Esophagus squamous epithelium (tissue), 5 donors: ENCODE measurements at regions not wholly inside any gene's neighbourhood (a gene's known extent, or its start where the extent isn't known, plus 50 kb on each side); places are given as distances from the start of the nearest gene placed in this dataset.
"Not testable (repeated sequence)": the region's sequence is repeated elsewhere in the genome, so short reads cannot be mapped to it uniquely, and the experiment has no call there.

Experiments
- DNase-seq: peaks from one replicate; lab custom pipeline; 2025; lab: John Stamatoyannopoulos, UW
- H3K27ac ChIP-seq, 4 donors: fragments of 200-600 bp; sonication (generic); one replicate each; pipeline ENCODE4 v1.5.1; 2016 to 2019; ENCODE audit warnings: mild to moderate bottlenecking in 1 of 4
- H3K27me3 ChIP-seq, 4 donors: fragments of 200-600 bp; sonication (generic); 1 replicate in 3 of 4; 2 replicates in 1 of 4; pipeline versions ENCODE4 v1.5.1 to v1.6.0; 2017 to 2021; ENCODE audit warnings: antibody characterized with exemption in 1 of 4
- H3K36me3 ChIP-seq, 3 donors: fragments of 200-600 bp; sonication (generic); one replicate each; pipeline ENCODE4 v1.5.1; 2016 to 2019
- H3K4me1 ChIP-seq, 3 donors: fragments of 200-600 bp; sonication (generic); one replicate each; pipeline ENCODE4 v1.5.1; 2017 to 2019
- H3K4me3 ChIP-seq, 4 donors: fragments of 200-600 bp; sonication (generic); 1 replicate in 3 of 4; 2 replicates in 1 of 4; pipeline ENCODE4 v1.5.1; 2016 to 2019; ENCODE audit warnings: mild to moderate bottlenecking in 2 of 4, moderate library complexity in 1 of 4
- H3K9me3 ChIP-seq, 3 donors: fragments of 200-600 bp; sonication (generic); one replicate each; pipeline ENCODE4 v1.5.1; 2016 to 2019
- CTCF ChIP-seq, 6 experiments: fragments of 450-650 bp in 4 of 6; fragments of 200-600 bp in 2 of 6; sonication (generic) in 2 of 6; IDR thresholded peaks; one replicate each; pipeline ENCODE4 v1.5.1; 2016 to 2019; ENCODE audit warnings: antibody characterized with exemption in 6 of 6, mild to moderate bottlenecking in 4 of 6, moderate library complexity in 4 of 6
- POLR2A ChIP-seq, 4 donors: fragments of 450-650 bp; IDR thresholded peaks; one replicate each; pipeline ENCODE4 v1.6.1; 2017; ENCODE audit warnings: antibody characterized with exemption in 4 of 4, mild to moderate bottlenecking in 4 of 4, moderate library complexity in 3 of 4
- WGBS, 2 donors: methylation state at CpG; one replicate each; pipeline ENCODE4 v1.1.5; 2018; 5-methylcytosine and 5-hydroxymethylcytosine counted together
- intact Hi-C: fragments of 100-400 bp; cut with DNase I; formaldehyde crosslinking; loops from one replicate; pipeline ENCODE4 v1.15.0; 2022
- donor health status: DM: yes; HTN: yes; CAD: no.

GRCh38 chr1:235054466-235054865 is 74.2 kb downstream of the TOMM20 start:
- no peaks in the 10 kb centered on the region for H3K9me3 ChIP-seq
- no peak overlapping the region for H3K4me3 ChIP-seq
- peaks cover 0 to 21% (median 4%) of the 10 kb centered on the region in 3 donors for H3K4me1 ChIP-seq
- TF ChIP-seq CTCF (IDR thresholded peaks at IDR 0.05), result no peak
- no peak for TF ChIP-seq POLR2A (IDR thresholded peaks at IDR 0.05)
- intact Hi-C loops, result no loop called here
- no peak overlapping the region for H3K27ac ChIP-seq
- WGBS, 2 donors, result 83 to 86% methylated on average over 1 to 6 of the region's 11 CpGs
- H3K27me3 ChIP-seq, result no peaks in the 10 kb centered on the region
- no peak for DNase-seq
- no peaks in the 10 kb centered on the region for H3K36me3 ChIP-seq

GRCh38 chr1:235052067-235053008 is 76.3 kb downstream of the TOMM20 start:
- no peaks in the 10 kb centered on the region for H3K36me3 ChIP-seq
- no peaks in the 10 kb centered on the region for H3K9me3 ChIP-seq
- intact Hi-C loops, result no loop called here
- peaks cover 0 to 33% (median 13%) of the 10 kb centered on the region in 3 donors for H3K4me1 ChIP-seq
- TF ChIP-seq CTCF (IDR thresholded peaks at IDR 0.05) (no peak), POLR2A (IDR thresholded peaks at IDR 0.05) (no peak)
- 65 to 85% methylated on average over 12 of the region's 12 CpGs for WGBS, 2 donors
- no peak overlapping the region for H3K4me3 ChIP-seq
- peak overlapping the region in 1 of 4 donors; percentile 34 for H3K27ac ChIP-seq
- no peak for DNase-seq
- H3K27me3 ChIP-seq, result no peaks in the 10 kb centered on the region

GRCh38 chr1:235051521-235051920 is 77.1 kb downstream of the TOMM20 start:
- 36 to 54% methylated on average over 3 of the region's 3 CpGs for WGBS, 2 donors
- peaks cover 0 to 32% (median 16%) of the 10 kb centered on the region in 3 donors for H3K4me1 ChIP-seq
- intact Hi-C loops, result no loop called here
- DNase-seq, result no peak
- H3K27ac ChIP-seq, result peak overlapping the region in 1 of 4 donors; percentile 25
- no peaks in the 10 kb centered on the region for H3K9me3 ChIP-seq
- no peaks in the 10 kb centered on the region for H3K27me3 ChIP-seq
- no peaks in the 10 kb centered on the region for H3K36me3 ChIP-seq
- no peak overlapping the region for H3K4me3 ChIP-seq
- TF ChIP-seq POLR2A (IDR thresholded peaks at IDR 0.05) (no peak), CTCF (IDR thresholded peaks at IDR 0.05) (no peak)

- 62 to 70% methylated on average over 5 to 6 of the region's 7 CpGs for WGBS, 2 donors
- Histone ChIP-seq H3K27me3 (no peaks in the 10 kb centered on the region), H3K4me1 (peaks cover 0 to 31% (median 16%) of the 10 kb centered on the region in 3 donors), H3K9me3 (no peaks in the 10 kb centered on the region), H3K36me3 (no peaks in the 10 kb centered on the region), H3K27ac (peak overlapping the region in 2 of 4 donors; percentile 16 to 25), H3K4me3 (no peak overlapping the region)
- intact Hi-C loops, result no loop called here
- TF ChIP-seq POLR2A (IDR thresholded peaks at IDR 0.05) (no peak), CTCF (IDR thresholded peaks at IDR 0.05) (no peak)
- DNase-seq, result no peak
These were observed 77.7 kb downstream of the TOMM20 start for GRCh38 chr1:235050911-235051360.

- Histone ChIP-seq H3K4me1 (peaks cover 0 to 31% (median 16%) of the 10 kb centered on the region in 3 donors), H3K27ac (peak overlapping the region in 3 of 4 donors; percentile 88 to 95 (median 89))
- H3K9me3 ChIP-seq, H3K4me3 ChIP-seq, intact Hi-C loops, H3K27me3 ChIP-seq, DNase-seq, H3K36me3 ChIP-seq: not testable (repeated sequence)
- WGBS, 2 donors, result 90 to 91% methylated on average over 14 to 21 of the region's 21 CpGs
These were observed 78.8 kb downstream of the TOMM20 start for GRCh38 chr1:235049716-235050378.
